Astrocyte (in vitro differentiated cells and primary cell): ENCODE measurements at regions not wholly inside any gene's neighbourhood (a gene's known extent, or its start where the extent isn't known, plus 50 kb on each side); places are given as distances from the start of the nearest gene placed in this dataset.

Experiments
- DNase-seq: peaks from one replicate; pipeline ENCODE4 v3.0.0-alpha.2; 2010; ENCODE audit warnings: low read depth
- FAIRE-seq: peaks from 2 replicates; lab custom pipeline; 2011; peaks lifted over from hg19 to GRCh38; lab: Jason Lieb, UNC
- H2AFZ ChIP-seq: 2 replicates; pipeline ENCODE4 v1.6.0; 2012; ENCODE audit warnings: low read depth, low read length, inconsistent platforms
- H3K27ac ChIP-seq: 2 replicates; pipeline ENCODE4 v1.5.1; 2011; ENCODE audit warnings: low read depth, low read length, inconsistent platforms
- H3K27me3 ChIP-seq: 2 replicates; pipeline ENCODE4 v1.6.0; 2011; ENCODE audit warnings: low read length, inconsistent platforms; ENCODE audit not compliant: insufficient read depth
- H3K36me3 ChIP-seq: 2 replicates; pipeline ENCODE4 v1.5.1; 2011; ENCODE audit warnings: low read length, inconsistent platforms; ENCODE audit not compliant: insufficient read depth
- H3K4me1 ChIP-seq: 2 replicates; pipeline ENCODE4 v1.5.1; 2011; ENCODE audit warnings: low read length, inconsistent platforms; ENCODE audit not compliant: insufficient read depth
- H3K4me2 ChIP-seq: 2 replicates; pipeline ENCODE4 v1.6.0; 2012; ENCODE audit warnings: low read length, inconsistent platforms
- H3K4me3 ChIP-seq: 2 replicates; pipeline ENCODE4 v1.5.1; 2011; ENCODE audit warnings: low read depth, mild to moderate bottlenecking, low read length, inconsistent platforms; ENCODE audit not compliant: insufficient read depth
- H3K79me2 ChIP-seq: 2 replicates; pipeline ENCODE4 v1.6.0; 2012; ENCODE audit warnings: mild to moderate bottlenecking, low read length, inconsistent platforms; ENCODE audit not compliant: insufficient read depth
- H3K9ac ChIP-seq: 2 replicates; pipeline ENCODE4 v1.6.0; 2012; ENCODE audit warnings: mild to moderate bottlenecking, low read length, inconsistent platforms
- H3K9me3 ChIP-seq: 2 replicates; pipeline ENCODE4 v1.5.1; 2012; ENCODE audit warnings: low read depth, mild to moderate bottlenecking, low read length, inconsistent platforms; ENCODE audit not compliant: insufficient read depth
- H4K20me1 ChIP-seq: 2 replicates; pipeline ENCODE4 v1.6.0; 2012; ENCODE audit warnings: low read length, inconsistent platforms; ENCODE audit not compliant: insufficient read depth
- H3K27ac Mint-ChIP-seq: one replicate; pipeline ENCODE4 v1.8.0; 2021; ENCODE audit warnings: mild to moderate bottlenecking, mixed read lengths; ENCODE audit not compliant: unreplicated experiment
- H3K27me3 Mint-ChIP-seq: one replicate; pipeline ENCODE4 v1.8.0; 2021; ENCODE audit warnings: low read depth, mixed read lengths; ENCODE audit not compliant: unreplicated experiment
- H3K36me3 Mint-ChIP-seq: one replicate; pipeline ENCODE4 v1.8.0; 2021; ENCODE audit warnings: low read depth, mixed read lengths; ENCODE audit not compliant: unreplicated experiment
- H3K4me1 Mint-ChIP-seq: one replicate; pipeline ENCODE4 v1.8.0; 2021; ENCODE audit warnings: low read depth, mixed read lengths; ENCODE audit not compliant: unreplicated experiment
- H3K4me3 Mint-ChIP-seq: one replicate; pipeline ENCODE4 v1.8.0; 2021; ENCODE audit warnings: mild to moderate bottlenecking, moderate library complexity, mixed read lengths; ENCODE audit not compliant: unreplicated experiment
- H3K9me3 Mint-ChIP-seq: one replicate; pipeline ENCODE4 v1.8.0; 2021; ENCODE audit warnings: mild to moderate bottlenecking, mixed read lengths; ENCODE audit not compliant: unreplicated experiment
- CTCF ChIP-seq: IDR thresholded peaks from 2 replicates; pipeline ENCODE4 v1.5.1; 2011; ENCODE audit warnings: low read depth, mild to moderate bottlenecking, inconsistent platforms, low read length, moderate library complexity; ENCODE audit not compliant: insufficient read depth
- EZH2 ChIP-seq: IDR thresholded peaks from 2 replicates; pipeline ENCODE4 v1.6.1; 2012; ENCODE audit warnings: mild to moderate bottlenecking, low read length, inconsistent platforms; ENCODE audit not compliant: insufficient read depth

GRCh38 chr5:12934722-12935121 is 1009.8 kb downstream of the DNAH5 start:
- no peak for FAIRE-seq
- Histone ChIP-seq H3K4me2 (no peak overlapping the region), H3K9ac (no peak overlapping the region), H3K79me2 (no peaks in the 10 kb centered on the region), H4K20me1 (no peaks in the 10 kb centered on the region), H3K4me1 (no peaks in the 10 kb centered on the region), H3K36me3 (no peaks in the 10 kb centered on the region), H3K27me3 (no peaks in the 10 kb centered on the region), H3K4me3 (no peak overlapping the region), H2AFZ (no peak overlapping the region), H3K27ac (no peak overlapping the region), H3K9me3 (no peaks in the 10 kb centered on the region)
- Mint-ChIP-seq H3K4me3 (no peak overlapping the region), H3K27me3 (no peaks in the 10 kb centered on the region), H3K9me3 (no peaks in the 10 kb centered on the region), H3K4me1 (peaks cover 4% of the 10 kb centered on the region), H3K36me3 (no peaks in the 10 kb centered on the region), H3K27ac (no peak overlapping the region)
- DNase-seq = no peak
- TF ChIP-seq CTCF (no peak), EZH2 (no peak)

GRCh38 chr5:12920527-12920926 is 1016.3 kb upstream of the CTNND2 start:
- H3K79me2 ChIP-seq = no peaks in the 10 kb centered on the region
- Mint-ChIP-seq H3K27me3 (no peaks in the 10 kb centered on the region), H3K36me3 (peaks cover 4% of the 10 kb centered on the region), H3K27ac (no peak overlapping the region), H3K4me1 (no peaks in the 10 kb centered on the region), H3K9me3 (peaks cover 8% of the 10 kb centered on the region), H3K4me3 (no peak overlapping the region)
- no peak overlapping the region for H3K9ac ChIP-seq
- no peaks in the 10 kb centered on the region for H3K27me3 ChIP-seq
- H2AFZ ChIP-seq = no peak overlapping the region
- DNase-seq (no peak), FAIRE-seq (no peak)
- H3K36me3 ChIP-seq = no peaks in the 10 kb centered on the region
- TF ChIP-seq EZH2 (no peak), CTCF (no peak)
- no peak overlapping the region for H3K27ac ChIP-seq
- H3K9me3 ChIP-seq = no peaks in the 10 kb centered on the region
- H4K20me1 ChIP-seq = no peaks in the 10 kb centered on the region
- no peaks in the 10 kb centered on the region for H3K4me1 ChIP-seq
- no peak overlapping the region for H3K4me2 ChIP-seq
- H3K4me3 ChIP-seq = no peak overlapping the region

- Mint-ChIP-seq H3K4me3 (no peak overlapping the region), H3K4me1 (no peaks in the 10 kb centered on the region), H3K27me3 (no peaks in the 10 kb centered on the region), H3K36me3 (no peaks in the 10 kb centered on the region), H3K9me3 (no peaks in the 10 kb centered on the region), H3K27ac (no peak overlapping the region)
- DNase-seq = peak; percentile 2
- no peaks in the 10 kb centered on the region for H3K36me3 ChIP-seq
- no peak overlapping the region for H3K4me2 ChIP-seq
- H4K20me1 ChIP-seq = no peaks in the 10 kb centered on the region
- no peak overlapping the region for H3K27ac ChIP-seq
- no peak for TF ChIP-seq CTCF
- no peak overlapping the region for H3K9ac ChIP-seq
- H3K9me3 ChIP-seq = no peaks in the 10 kb centered on the region
- no peak for FAIRE-seq
- no peak overlapping the region for H3K4me3 ChIP-seq
- H3K4me1 ChIP-seq = no peaks in the 10 kb centered on the region
- no peaks in the 10 kb centered on the region for H3K79me2 ChIP-seq
- H3K27me3 ChIP-seq = no peaks in the 10 kb centered on the region
- no peak overlapping the region for H2AFZ ChIP-seq
Observed at GRCh38 chr5:12911156-12911555, 1006.9 kb upstream of the CTNND2 start.
